GM08714 (cell line): ENCODE measurements at regions not wholly inside any gene's neighbourhood (a gene's known extent, or its start where the extent isn't known, plus 50 kb on each side); places are given as distances from the start of the nearest gene placed in this dataset.
"Not testable (repeated sequence)": the region's sequence is repeated elsewhere in the genome, so short reads cannot be mapped to it uniquely, and the experiment has no call there.

ENCODE experiments used
- H3K4me3 ChIP-seq: fragments of 200-500 bp; sonication (Bioruptor generic); 2 replicates; pipeline ENCODE4 v1.5.1; 2014; ENCODE audit warnings: mild to moderate bottlenecking, low read length, inconsistent platforms
- ZNF274 ChIP-seq: IDR thresholded peaks from 2 replicates; pipeline ENCODE4 v1.6.1; 2012; ENCODE audit warnings: mild to moderate bottlenecking, low read depth, low read length

- TF ChIP-seq ZNF274, result no peak
- no peak overlapping the region for H3K4me3 ChIP-seq
Observed at GRCh38 chr20:48385527-48385926, 442.3 kb downstream of the PREX1 start.

- TF ChIP-seq ZNF274, result no peak
Observed at GRCh38 chr20:48385114-48385513, 442.7 kb downstream of the PREX1 start.

GRCh38 chr20:48384147-48384818 lies 443.5 kb downstream of the PREX1 start:
- H3K4me3 ChIP-seq, result no peak overlapping the region
- TF ChIP-seq ZNF274, result no peak

More at GRCh38 chr20:48385114-48385513, 442.7 kb downstream of the PREX1 start:
- no peak overlapping the region for H3K4me3 ChIP-seq

GRCh38 chr20:48383252-48383651 lies 444.5 kb downstream of the PREX1 start:
- TF ChIP-seq ZNF274, result no peak
- H3K4me3 ChIP-seq, result no peak overlapping the region

GRCh38 chr20:48382304-48382703 lies 445.5 kb downstream of the PREX1 start:
- no peak for TF ChIP-seq ZNF274

GRCh38 chr20:48381353-48382120 lies 446.3 kb downstream of the PREX1 start:
- TF ChIP-seq ZNF274, result no peak
- H3K4me3 ChIP-seq, result no peak overlapping the region

More at GRCh38 chr20:48382304-48382703, 445.5 kb downstream of the PREX1 start:
- no peak overlapping the region for H3K4me3 ChIP-seq

- H3K4me3 ChIP-seq, result no peak overlapping the region
Observed at GRCh38 chr20:48380661-48381060, 447.1 kb downstream of the PREX1 start.

GRCh38 chr20:48378976-48379675 lies 448.7 kb downstream of the PREX1 start:
- H3K4me3 ChIP-seq, result no peak overlapping the region
- no peak for TF ChIP-seq ZNF274

More at GRCh38 chr20:48380661-48381060, 447.1 kb downstream of the PREX1 start:
- TF ChIP-seq ZNF274, result no peak

GRCh38 chr20:48377940-48378339 lies 449.9 kb downstream of the PREX1 start:
- TF ChIP-seq ZNF274, result no peak
- H3K4me3 ChIP-seq, result no peak overlapping the region

GRCh38 chr20:48375804-48376203 lies 452.0 kb downstream of the PREX1 start:
- no peak overlapping the region for H3K4me3 ChIP-seq
- no peak for TF ChIP-seq ZNF274

- H3K4me3 ChIP-seq, result no peak overlapping the region
- TF ChIP-seq ZNF274, result no peak
Observed at GRCh38 chr20:48374991-48375595, 452.7 kb downstream of the PREX1 start.

GRCh38 chr20:48374031-48374907 lies 453.5 kb downstream of the PREX1 start:
- not testable (repeated sequence) for H3K4me3 ChIP-seq

- H3K4me3 ChIP-seq, result no peak overlapping the region
- no peak for TF ChIP-seq ZNF274
Observed at GRCh38 chr20:48373555-48373934, 454.3 kb downstream of the PREX1 start.

- not testable (repeated sequence) for H3K4me3 ChIP-seq
Observed at GRCh38 chr20:48372851-48373554, 454.8 kb downstream of the PREX1 start.
